Hepatocyte (in vitro differentiated cells): ENCODE measurements at regions not wholly inside any gene's neighbourhood (a gene's known extent, or its start where the extent isn't known, plus 50 kb on each side); places are given as distances from the start of the nearest gene placed in this dataset.

Experiments
- DNase-seq: peaks from one replicate; pipeline ENCODE4 v3.0.0-alpha.2; 2016; ENCODE audit warnings: low spot score
- H2AFZ ChIP-seq: fragments of 200-600 bp; sonication (generic); 2 replicates; pipeline ENCODE4 v1.6.0; 2016; ENCODE audit warnings: antibody characterized with exemption, mild to moderate bottlenecking
- H3K27ac ChIP-seq: fragments of 200-600 bp; sonication (generic); 2 replicates; pipeline ENCODE4 v1.5.1; 2016; ENCODE audit warnings: mild to moderate bottlenecking
- H3K27me3 ChIP-seq: fragments of 200-600 bp; sonication (generic); 2 replicates; pipeline ENCODE4 v1.6.1; 2016
- H3K36me3 ChIP-seq: fragments of 200-600 bp; sonication (generic); replicated peaks from 2 replicates; pipeline ENCODE4 v1.5.1; 2016; ENCODE audit warnings: low read depth; ENCODE audit not compliant: insufficient read depth
- H3K4me1 ChIP-seq: fragments of 200-600 bp; sonication (generic); 2 replicates; pipeline ENCODE4 v1.5.1; 2016; ENCODE audit warnings: mild to moderate bottlenecking, moderate library complexity; ENCODE audit not compliant: insufficient read depth
- H3K4me2 ChIP-seq: fragments of 200-600 bp; sonication (generic); 2 replicates; pipeline ENCODE4 v1.6.0; 2016
- H3K4me3 ChIP-seq: fragments of 200-600 bp; sonication (generic); 2 replicates; pipeline ENCODE4 v1.5.1; 2016; ENCODE audit warnings: mild to moderate bottlenecking
- H3K79me2 ChIP-seq: fragments of 200-600 bp; sonication (generic); 2 replicates; pipeline ENCODE4 v1.6.0; 2017; ENCODE audit warnings: mild to moderate bottlenecking
- H3K9me2 ChIP-seq: fragments of 200-600 bp; sonication (generic); replicated peaks from 2 replicates; pipeline ENCODE4 v1.6.0; 2017; ENCODE audit warnings: mild to moderate bottlenecking; ENCODE audit not compliant: insufficient read depth
- H3K9me3 ChIP-seq: fragments of 200-600 bp; sonication (generic); 2 replicates; pipeline ENCODE4 v1.5.1; 2016; ENCODE audit warnings: low read depth, mild to moderate bottlenecking
- H4K20me1 ChIP-seq: fragments of 200-600 bp; sonication (generic); 2 replicates; pipeline ENCODE4 v1.6.0; 2016; ENCODE audit warnings: mild to moderate bottlenecking; ENCODE audit not compliant: insufficient read depth, poor library complexity, severe bottlenecking
- EZH2 ChIP-seq: fragments of 200-600 bp; sonication (generic); IDR thresholded peaks from 2 replicates; pipeline ENCODE4 v1.6.1; 2016; ENCODE audit warnings: antibody characterized with exemption, mild to moderate bottlenecking, borderline replicate concordance
- EZH2phosphoT487 ChIP-seq: fragments of 200-600 bp; sonication (generic); IDR thresholded peaks from one replicate; pipeline ENCODE4 v1.6.1; 2018; ENCODE audit warnings: antibody characterized with exemption, mild to moderate bottlenecking, low read depth, moderate library complexity; ENCODE audit not compliant: unreplicated experiment, severe bottlenecking
- WGBS: methylation state at CpG from one replicate; pipeline ENCODE4 v1.1.6; 2016; ENCODE audit warnings: low lambda C conversion rate; ENCODE audit errors: missing lambda C conversion rate; 5-methylcytosine and 5-hydroxymethylcytosine counted together
- TF ChIP-seq, protein P1 (sequence below): fragments of 200-600 bp; sonication (generic); IDR thresholded peaks from 2 replicates; pipeline ENCODE4 v1.5.1; 2016; ENCODE audit warnings: antibody characterized with exemption, mild to moderate bottlenecking; ENCODE audit not compliant: poor library complexity

DNA sequence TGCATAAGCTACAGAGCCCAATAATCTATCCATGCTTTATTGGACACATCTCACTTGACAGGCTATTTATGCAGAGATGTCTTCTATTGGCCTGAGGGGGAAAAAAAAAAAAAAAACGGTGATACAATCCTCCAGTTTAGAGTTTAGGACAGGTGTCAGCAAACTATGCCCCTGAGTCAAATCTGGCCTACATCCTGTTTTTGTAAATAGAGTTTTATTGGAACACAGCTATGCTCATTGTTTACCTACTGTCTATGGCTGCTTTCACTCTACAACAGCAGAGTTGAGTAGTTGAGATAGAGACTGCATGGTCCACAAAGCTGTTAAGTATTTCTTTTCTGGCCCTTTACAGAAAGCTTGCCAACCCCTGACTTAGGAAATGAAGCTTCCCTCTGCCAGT, 403.1 kb downstream of the C12orf75 start:
- no peaks in the 10 kb centered on the region for H3K9me2 ChIP-seq
- no peaks in the 10 kb centered on the region for H4K20me1 ChIP-seq
- no peaks in the 10 kb centered on the region for H3K79me2 ChIP-seq
- H3K36me3 ChIP-seq = no peaks in the 10 kb centered on the region
- H3K4me3 ChIP-seq = no peak overlapping the region
- no peaks in the 10 kb centered on the region for H3K4me1 ChIP-seq
- no peaks in the 10 kb centered on the region for H3K27me3 ChIP-seq
- 23% methylated on average over 1 of the region's 1 CpG for WGBS
- no peak overlapping the region for H2AFZ ChIP-seq
- no peak overlapping the region for H3K27ac ChIP-seq
- no peaks in the 10 kb centered on the region for H3K9me3 ChIP-seq
- TF ChIP-seq, protein P1, sequence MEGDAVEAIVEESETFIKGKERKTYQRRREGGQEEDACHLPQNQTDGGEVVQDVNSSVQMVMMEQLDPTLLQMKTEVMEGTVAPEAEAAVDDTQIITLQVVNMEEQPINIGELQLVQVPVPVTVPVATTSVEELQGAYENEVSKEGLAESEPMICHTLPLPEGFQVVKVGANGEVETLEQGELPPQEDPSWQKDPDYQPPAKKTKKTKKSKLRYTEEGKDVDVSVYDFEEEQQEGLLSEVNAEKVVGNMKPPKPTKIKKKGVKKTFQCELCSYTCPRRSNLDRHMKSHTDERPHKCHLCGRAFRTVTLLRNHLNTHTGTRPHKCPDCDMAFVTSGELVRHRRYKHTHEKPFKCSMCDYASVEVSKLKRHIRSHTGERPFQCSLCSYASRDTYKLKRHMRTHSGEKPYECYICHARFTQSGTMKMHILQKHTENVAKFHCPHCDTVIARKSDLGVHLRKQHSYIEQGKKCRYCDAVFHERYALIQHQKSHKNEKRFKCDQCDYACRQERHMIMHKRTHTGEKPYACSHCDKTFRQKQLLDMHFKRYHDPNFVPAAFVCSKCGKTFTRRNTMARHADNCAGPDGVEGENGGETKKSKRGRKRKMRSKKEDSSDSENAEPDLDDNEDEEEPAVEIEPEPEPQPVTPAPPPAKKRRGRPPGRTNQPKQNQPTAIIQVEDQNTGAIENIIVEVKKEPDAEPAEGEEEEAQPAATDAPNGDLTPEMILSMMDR = no peak
- no peak for TF ChIP-seq EZH2phosphoT487
- no peak for TF ChIP-seq EZH2
- H3K4me2 ChIP-seq = no peak overlapping the region
- no peak for DNase-seq

DNA sequence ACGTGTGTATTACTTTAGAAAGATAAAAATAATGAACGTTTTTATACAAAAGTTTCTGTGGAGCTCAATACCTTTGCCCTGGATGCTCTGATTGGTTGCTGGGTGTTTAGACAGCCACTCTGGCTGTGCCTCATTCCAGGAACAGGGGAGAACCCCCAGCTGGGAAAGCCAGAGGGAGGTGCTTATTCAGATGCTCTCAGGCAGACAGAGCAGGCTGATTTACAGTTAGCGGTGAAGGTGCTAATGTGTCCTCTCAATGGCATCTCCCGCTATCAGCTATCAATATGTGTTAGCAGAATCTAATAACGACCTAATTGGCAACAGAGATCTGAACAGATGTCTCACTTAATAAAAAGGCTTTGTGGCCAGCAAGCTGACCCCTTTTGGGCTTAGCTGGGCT, 402.3 kb downstream of the NUAK1 start:
- WGBS = 59% methylated on average over 5 of the region's 5 CpGs
- H3K4me1 ChIP-seq = peaks cover 10% of the 10 kb centered on the region
- no peaks in the 10 kb centered on the region for H3K9me3 ChIP-seq
- DNase-seq = no peak
- H3K36me3 ChIP-seq = no peaks in the 10 kb centered on the region
- no peaks in the 10 kb centered on the region for H3K9me2 ChIP-seq
- no peak overlapping the region for H2AFZ ChIP-seq
- TF ChIP-seq EZH2 = no peak
- TF ChIP-seq EZH2phosphoT487 = no peak
- TF ChIP-seq, protein P1 = no peak
- H3K79me2 ChIP-seq = no peaks in the 10 kb centered on the region
- no peaks in the 10 kb centered on the region for H3K27me3 ChIP-seq
- H3K4me2 ChIP-seq = no peak overlapping the region
- no peaks in the 10 kb centered on the region for H4K20me1 ChIP-seq
- H3K4me3 ChIP-seq = no peak overlapping the region
- H3K27ac ChIP-seq = no peak overlapping the region

DNA sequence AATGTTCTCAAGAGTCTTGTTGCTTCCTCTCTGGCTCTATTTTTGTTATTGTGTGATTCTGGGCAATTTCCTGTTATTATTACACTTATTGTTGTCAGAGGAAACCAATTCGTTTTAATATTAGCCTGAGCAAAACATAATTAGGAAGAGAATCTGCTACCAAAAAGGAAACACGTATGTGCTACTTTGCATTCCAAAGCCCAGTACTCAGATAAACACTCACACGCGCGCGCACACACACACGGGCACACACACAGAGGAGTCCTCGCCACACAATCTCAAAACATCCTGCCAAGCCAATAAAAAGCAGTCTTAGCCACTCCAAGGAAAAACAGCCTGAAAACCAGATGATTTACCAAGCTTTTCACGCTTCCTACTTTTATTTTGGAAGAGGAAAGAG, 400.7 kb downstream of the NUAK1 start:
- no peaks in the 10 kb centered on the region for H3K36me3 ChIP-seq
- WGBS = 75% methylated on average over 9 of the region's 9 CpGs
- no peaks in the 10 kb centered on the region for H4K20me1 ChIP-seq
- H3K27me3 ChIP-seq = no peaks in the 10 kb centered on the region
- no peaks in the 10 kb centered on the region for H3K9me2 ChIP-seq
- H3K79me2 ChIP-seq = no peaks in the 10 kb centered on the region
- no peak overlapping the region for H3K27ac ChIP-seq
- TF ChIP-seq EZH2phosphoT487 (no peak), EZH2 (no peak)
- TF ChIP-seq, protein P1 = no peak
- H3K4me2 ChIP-seq = no peak overlapping the region
- DNase-seq = no peak
- peaks cover 13% of the 10 kb centered on the region for H3K4me1 ChIP-seq
- no peaks in the 10 kb centered on the region for H3K9me3 ChIP-seq
- no peak overlapping the region for H3K4me3 ChIP-seq
- no peak overlapping the region for H2AFZ ChIP-seq

DNA sequence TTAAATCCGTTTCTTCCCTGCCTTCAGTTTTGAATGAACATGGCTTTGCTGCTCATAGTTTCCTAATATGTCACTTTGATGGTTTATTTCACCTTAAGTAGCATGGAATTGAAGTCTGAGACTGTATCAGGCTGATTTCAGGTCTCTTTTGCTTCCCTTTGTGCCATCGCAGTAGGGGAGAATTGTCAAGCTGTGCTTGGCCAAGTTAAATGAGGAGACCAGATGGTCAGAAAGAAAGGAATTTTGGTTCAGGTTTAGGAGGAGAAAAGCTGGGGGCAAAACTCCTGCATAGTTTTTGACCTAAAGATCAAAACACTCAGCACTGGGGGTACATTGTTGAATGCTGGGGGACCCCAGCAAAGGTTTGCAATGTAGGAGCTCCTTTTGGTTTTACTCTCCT, 398.4 kb downstream of the NUAK1 start:
- H3K27me3 ChIP-seq = no peaks in the 10 kb centered on the region
- TF ChIP-seq, protein P1 = no peak
- TF ChIP-seq EZH2phosphoT487 (no peak), EZH2 (no peak)
- H2AFZ ChIP-seq = no peak overlapping the region
- H3K36me3 ChIP-seq = no peaks in the 10 kb centered on the region
- H3K4me2 ChIP-seq = peak overlapping the region; percentile 45
- H3K9me3 ChIP-seq = no peaks in the 10 kb centered on the region
- 67% methylated on average over 2 of the region's 2 CpGs for WGBS
- no peak for DNase-seq
- no peaks in the 10 kb centered on the region for H3K9me2 ChIP-seq
- no peak overlapping the region for H3K27ac ChIP-seq
- H3K4me3 ChIP-seq = no peak overlapping the region
- no peaks in the 10 kb centered on the region for H4K20me1 ChIP-seq
- peaks cover 13% of the 10 kb centered on the region for H3K4me1 ChIP-seq
- H3K79me2 ChIP-seq = no peaks in the 10 kb centered on the region
